H9 (cell line): ENCODE measurements at regions not wholly inside any gene's neighbourhood (a gene's known extent, or its start where the extent isn't known, plus 50 kb on each side); places are given as distances from the start of the nearest gene placed in this dataset.

Experiments used
- DNase-seq: peaks from one replicate; pipeline ENCODE4 v3.0.0-alpha.2; 2017
- H2AFZ ChIP-seq: one replicate; pipeline ENCODE4 v1.6.1; 2013; ENCODE audit warnings: mild to moderate bottlenecking, low read length, control low read depth, moderate library complexity
- H2AK5ac ChIP-seq: 2 replicates; pipeline ENCODE4 v1.6.1; 2013; ENCODE audit warnings: low read length, control low read depth, mixed read lengths; ENCODE audit not compliant: insufficient read length
- H2BK120ac ChIP-seq: one replicate; pipeline ENCODE4 v1.6.1; 2013; ENCODE audit warnings: low read depth, mild to moderate bottlenecking, low read length, control low read depth, inconsistent platforms; ENCODE audit not compliant: poor library complexity, severe bottlenecking
- H2BK12ac ChIP-seq: 2 replicates; pipeline ENCODE4 v1.6.1; 2013; ENCODE audit warnings: low read length, control low read depth, mixed read lengths, low read depth; ENCODE audit not compliant: insufficient read length
- H2BK15ac ChIP-seq: 2 replicates; pipeline ENCODE4 v1.6.1; 2013; ENCODE audit warnings: low read depth, low read length, control low read depth
- H2BK20ac ChIP-seq: one replicate; pipeline ENCODE4 v1.6.1; 2013; ENCODE audit warnings: low read depth, mild to moderate bottlenecking, low read length, control low read depth, inconsistent platforms; ENCODE audit not compliant: poor library complexity, severe bottlenecking
- H2BK5ac ChIP-seq: 2 replicates; pipeline ENCODE4 v1.6.1; 2013; ENCODE audit warnings: low read length, control low read depth, mixed read lengths; ENCODE audit not compliant: insufficient read length
- H3K14ac ChIP-seq: 2 replicates; pipeline ENCODE4 v1.6.1; 2013; ENCODE audit warnings: low read length, control low read depth; ENCODE audit not compliant: insufficient read depth
- H3K18ac ChIP-seq: 2 replicates; pipeline ENCODE4 v1.6.1; 2013; ENCODE audit warnings: low read depth, mild to moderate bottlenecking, mixed read lengths, low read length, control low read depth; ENCODE audit not compliant: insufficient read length
- H3K23ac ChIP-seq: 2 replicates; pipeline ENCODE4 v1.6.1; 2013; ENCODE audit warnings: low read length, control low read depth, mixed read lengths, low read depth; ENCODE audit not compliant: insufficient read length
- H3K23me2 ChIP-seq: 2 replicates; pipeline ENCODE4 v1.6.1; 2013; ENCODE audit warnings: low read depth, mild to moderate bottlenecking, mixed read lengths, low read length, control low read depth; ENCODE audit not compliant: insufficient read length, poor library complexity, severe bottlenecking
- H3K27ac ChIP-seq: 2 replicates; pipeline ENCODE4 v1.5.1; 2013; ENCODE audit warnings: low read length, control low read depth, mixed read lengths, low read depth; ENCODE audit not compliant: insufficient read length
- H3K27me3 ChIP-seq: 2 replicates; pipeline ENCODE4 v1.6.1; 2013; ENCODE audit warnings: low read length, control low read depth, inconsistent platforms; ENCODE audit not compliant: insufficient read depth
- H3K4ac ChIP-seq: 2 replicates; pipeline ENCODE4 v1.6.1; 2013; ENCODE audit warnings: low read depth, mild to moderate bottlenecking, control low read depth, inconsistent platforms, low read length, moderate library complexity
- H3K4me1 ChIP-seq: 2 replicates; pipeline ENCODE4 v1.6.1; 2013; ENCODE audit warnings: low read length, control low read depth, inconsistent platforms; ENCODE audit not compliant: insufficient read depth
- H3K4me2 ChIP-seq: 2 replicates; pipeline ENCODE4 v1.6.1; 2013; ENCODE audit warnings: low read length, control low read depth, mixed read lengths; ENCODE audit not compliant: insufficient read length, insufficient read depth
- H3K56ac ChIP-seq: 2 replicates; pipeline ENCODE4 v1.6.1; 2013; ENCODE audit warnings: low read depth, mild to moderate bottlenecking, mixed read lengths, low read length, control low read depth; ENCODE audit not compliant: insufficient read length
- H3K79me1 ChIP-seq: 2 replicates; pipeline ENCODE4 v1.6.1; 2013; ENCODE audit warnings: low read depth, mild to moderate bottlenecking, moderate library complexity, low read length, control low read depth, inconsistent platforms; ENCODE audit not compliant: insufficient read depth, poor library complexity, severe bottlenecking
- H3K79me2 ChIP-seq: 2 replicates; pipeline ENCODE4 v1.6.1; 2013; ENCODE audit warnings: low read length, control low read depth, inconsistent platforms; ENCODE audit not compliant: insufficient read depth
- H3K9ac ChIP-seq: 2 replicates; pipeline ENCODE4 v1.6.1; 2013; ENCODE audit warnings: low read length, control low read depth, mixed read lengths; ENCODE audit not compliant: insufficient read length; ENCODE audit errors: extremely low read depth
- H3K9me3 ChIP-seq: one replicate; pipeline ENCODE4 v1.6.1; 2013; ENCODE audit warnings: low read depth, low read length, inconsistent platforms; ENCODE audit not compliant: control insufficient read depth
- H3T11ph ChIP-seq: one replicate; pipeline ENCODE4 v1.6.1; 2013; ENCODE audit warnings: mild to moderate bottlenecking, low read length, control low read depth, inconsistent platforms
- H4K20me1 ChIP-seq: one replicate; pipeline ENCODE4 v1.6.1; 2013; ENCODE audit not compliant: control insufficient read depth, insufficient read length, insufficient read depth
- H4K5ac ChIP-seq: 2 replicates; pipeline ENCODE4 v1.6.1; 2013; ENCODE audit warnings: low read depth, mild to moderate bottlenecking, mixed read lengths, low read length, control low read depth; ENCODE audit not compliant: insufficient read length
- H4K8ac ChIP-seq: replicated peaks from 2 replicates; pipeline ENCODE4 v1.6.1; 2013; ENCODE audit warnings: low read length, control low read depth, mixed read lengths, low read depth; ENCODE audit not compliant: insufficient read length
- H4K91ac ChIP-seq: 2 replicates; pipeline ENCODE4 v1.6.1; 2013; ENCODE audit warnings: low read depth, mild to moderate bottlenecking, moderate library complexity, mixed read lengths, low read length, control low read depth; ENCODE audit not compliant: insufficient read length
- H3K27ac Mint-ChIP-seq, 3 experiments: 2 replicates in 2 of 3; 3 replicates in 1 of 3; pipeline ENCODE4 v1.8.0; 2020 to 2021; ENCODE audit warnings: mixed read lengths in 3 of 3, mild to moderate bottlenecking in 1 of 3, moderate library complexity in 1 of 3
- H3K27me3 Mint-ChIP-seq: 2 replicates; pipeline ENCODE4 v1.8.0; 2021; ENCODE audit warnings: low read depth, mild to moderate bottlenecking, moderate library complexity, mixed read lengths
- H3K36me3 Mint-ChIP-seq, 3 experiments: 2 replicates in 2 of 3; 3 replicates in 1 of 3; pipeline ENCODE4 v1.8.0; 2020 to 2021; ENCODE audit warnings: low read depth in 3 of 3, mixed read lengths in 3 of 3; ENCODE audit not compliant: insufficient read depth in 1 of 3
- H3K4me1 Mint-ChIP-seq, 2 experiments: 2 replicates each; pipeline ENCODE4 v1.8.0; 2020; ENCODE audit warnings: mixed read lengths in 2 of 2
- H3K4me3 Mint-ChIP-seq, 2 experiments: 2 replicates in 1 of 2; 3 replicates in 1 of 2; pipeline ENCODE4 v1.8.0; 2020 to 2021; ENCODE audit warnings: mild to moderate bottlenecking in 2 of 2, mixed read lengths in 2 of 2, moderate library complexity in 1 of 2
- H3K9me3 Mint-ChIP-seq, 2 experiments: 2 replicates in 1 of 2; 3 replicates in 1 of 2; pipeline ENCODE4 v1.8.0; 2020; ENCODE audit warnings: mild to moderate bottlenecking in 2 of 2, mixed read lengths in 2 of 2, moderate library complexity in 1 of 2
- WGBS: extraction: QIAGEN DNeasy Blood & Tissue Kit; methylation state at CpG from one replicate; pipeline ENCODE4 v1.1.7; 2013; ENCODE audit warnings: missing lambda C conversion rate, low lambda C conversion rate, mixed read lengths; ENCODE audit not compliant: insufficient read length; ENCODE audit errors: extremely low coverage; 5-methylcytosine and 5-hydroxymethylcytosine counted together
- TF ChIP-seq, protein P1 (sequence below): fragments of 200-600 bp; sonication (generic); conservative IDR thresholded peaks from 3 replicates; pipeline ENCODE4 v1.8.0; 2021; ENCODE audit warnings: antibody characterized with exemption, mild to moderate bottlenecking

DNA sequence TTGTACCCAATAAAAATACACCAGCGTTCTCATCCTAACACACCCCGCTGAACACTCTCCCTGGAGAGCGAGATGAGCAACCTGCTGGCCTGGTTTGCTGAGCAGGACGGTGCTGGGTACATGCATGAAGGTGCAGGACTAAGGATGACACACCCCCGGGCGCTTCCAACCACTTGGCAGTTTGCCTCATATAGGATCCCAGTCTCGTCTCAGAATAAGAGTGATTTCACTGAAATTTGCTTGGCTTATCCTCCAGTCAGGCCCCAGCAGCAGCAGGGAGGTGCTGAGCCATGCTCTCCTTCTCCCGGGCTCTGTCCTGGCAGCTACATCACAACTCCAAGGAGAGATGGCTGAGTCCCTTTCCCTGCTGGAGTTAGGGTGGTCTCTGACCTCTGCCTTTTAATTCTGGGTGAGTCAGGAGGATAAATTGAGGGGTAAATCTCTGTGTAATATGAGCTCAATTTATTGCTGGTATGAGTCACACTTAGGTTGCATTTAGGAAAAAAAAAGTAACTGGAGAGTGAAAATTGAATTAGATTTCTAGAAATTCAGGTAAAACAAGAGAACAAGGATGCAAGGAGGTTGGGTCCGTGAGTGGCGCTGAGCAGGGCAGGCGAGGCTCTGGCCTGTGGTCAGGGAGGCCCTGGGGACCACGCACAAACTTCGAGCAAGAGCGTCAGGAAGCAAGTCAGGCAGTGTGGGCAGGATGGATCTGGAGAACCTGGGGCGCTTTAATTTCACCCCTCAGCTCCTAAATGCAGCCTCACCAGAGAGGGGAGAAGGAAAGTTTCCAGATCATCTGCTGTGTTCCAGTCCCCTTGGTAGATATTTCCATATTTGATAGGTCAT, 974.0 kb downstream of the TBC1D22A start:
- Histone ChIP-seq H2BK120ac (no peak overlapping the region), H3K27me3 (no peaks in the 10 kb centered on the region), H3K4me2 (no peak overlapping the region), H2BK12ac (no peak overlapping the region), H3K9ac (no peak overlapping the region), H3K56ac (no peak overlapping the region), H2BK15ac (no peak overlapping the region), H3K14ac (no peak overlapping the region), H2AK5ac (no peak overlapping the region), H4K8ac (no peak overlapping the region), H2BK20ac (no peak overlapping the region), H4K5ac (no peak overlapping the region), H3K4me1 (no peaks in the 10 kb centered on the region), H3K27ac (no peak overlapping the region), H3T11ph (no peak overlapping the region), H2BK5ac (no peak overlapping the region), H3K9me3 (no peaks in the 10 kb centered on the region), H3K4ac (no peak overlapping the region), H4K20me1 (no peaks in the 10 kb centered on the region), H4K91ac (no peak overlapping the region), H2AFZ (no peak overlapping the region), H3K79me1 (no peaks in the 10 kb centered on the region), H3K79me2 (no peaks in the 10 kb centered on the region), H3K23ac (no peak overlapping the region), H3K18ac (no peak overlapping the region), H3K23me2 (no peaks in the 10 kb centered on the region)
- no peak for DNase-seq
- peaks cover 6 to 7% (median 7%) of the 10 kb centered on the region in 3 experiments for H3K36me3 Mint-ChIP-seq
- no peak overlapping the region for H3K27ac Mint-ChIP-seq
- no peak overlapping the region for H3K4me3 Mint-ChIP-seq
- H3K9me3 Mint-ChIP-seq: peaks cover 7% of the 10 kb centered on the region in 2 experiments
- H3K4me1 Mint-ChIP-seq: peaks cover 19 to 21% of the 10 kb centered on the region in 2 experiments
- WGBS: no CpG with 5 or more reads among the region's 15 CpGs
- TF ChIP-seq, protein P1, sequence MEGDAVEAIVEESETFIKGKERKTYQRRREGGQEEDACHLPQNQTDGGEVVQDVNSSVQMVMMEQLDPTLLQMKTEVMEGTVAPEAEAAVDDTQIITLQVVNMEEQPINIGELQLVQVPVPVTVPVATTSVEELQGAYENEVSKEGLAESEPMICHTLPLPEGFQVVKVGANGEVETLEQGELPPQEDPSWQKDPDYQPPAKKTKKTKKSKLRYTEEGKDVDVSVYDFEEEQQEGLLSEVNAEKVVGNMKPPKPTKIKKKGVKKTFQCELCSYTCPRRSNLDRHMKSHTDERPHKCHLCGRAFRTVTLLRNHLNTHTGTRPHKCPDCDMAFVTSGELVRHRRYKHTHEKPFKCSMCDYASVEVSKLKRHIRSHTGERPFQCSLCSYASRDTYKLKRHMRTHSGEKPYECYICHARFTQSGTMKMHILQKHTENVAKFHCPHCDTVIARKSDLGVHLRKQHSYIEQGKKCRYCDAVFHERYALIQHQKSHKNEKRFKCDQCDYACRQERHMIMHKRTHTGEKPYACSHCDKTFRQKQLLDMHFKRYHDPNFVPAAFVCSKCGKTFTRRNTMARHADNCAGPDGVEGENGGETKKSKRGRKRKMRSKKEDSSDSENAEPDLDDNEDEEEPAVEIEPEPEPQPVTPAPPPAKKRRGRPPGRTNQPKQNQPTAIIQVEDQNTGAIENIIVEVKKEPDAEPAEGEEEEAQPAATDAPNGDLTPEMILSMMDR: no peak
- peaks cover 19% of the 10 kb centered on the region for H3K27me3 Mint-ChIP-seq
